Activated T-helper 1 cell treated with anti-CD3 and anti-CD28 coated beads, Interleukin-12 subunit alpha, Interleukin-12 subunit beta, Interleukin-2, Interleukin-4 antibody, amounts not matched to agents 30 ng/mL and 10 ng/mL and 1 ng/mL, durations not matched to agents 14 hours and 24 hours and 36 hours (primary cell): ENCODE measurements at regions not wholly inside any gene's neighbourhood (a gene's known extent, or its start where the extent isn't known, plus 50 kb on each side); places are given as distances from the start of the nearest gene placed in this dataset.

ENCODE experiments used
- DNase-seq: peaks from one replicate; pipeline ENCODE4 v3.0.0; 2021; ENCODE audit warnings: low spot score
- H3K27ac Mint-ChIP-seq: one replicate; pipeline ENCODE4 v1.8.0; 2021; ENCODE audit warnings: mild to moderate bottlenecking, mixed read lengths
- H3K27me3 Mint-ChIP-seq: one replicate; pipeline ENCODE4 v1.8.0; 2022; ENCODE audit warnings: mild to moderate bottlenecking, moderate library complexity, mixed read lengths; ENCODE audit not compliant: insufficient read depth
- H3K36me3 Mint-ChIP-seq: one replicate; pipeline ENCODE4 v1.8.0; 2021; ENCODE audit warnings: low read depth, mixed read lengths
- H3K4me1 Mint-ChIP-seq: one replicate; pipeline ENCODE4 v1.8.0; 2021; ENCODE audit warnings: low read depth, mixed read lengths
- H3K4me3 Mint-ChIP-seq: one replicate; pipeline ENCODE4 v1.8.0; 2021; ENCODE audit warnings: mild to moderate bottlenecking, moderate library complexity, mixed read lengths
- H3K9me3 Mint-ChIP-seq: one replicate; pipeline ENCODE4 v1.8.0; 2021; ENCODE audit warnings: mixed read lengths
- intact Hi-C: fragments of 100-400 bp; cut with micrococcal nuclease; formaldehyde crosslinking; loops from one replicate; pipeline ENCODE4 v1.15.1; 2024

- Mint-ChIP-seq H3K36me3 (no peaks in the 10 kb centered on the region), H3K27me3 (no peaks in the 10 kb centered on the region), H3K9me3 (peaks cover 1% of the 10 kb centered on the region), H3K4me3 (no peak overlapping the region), H3K27ac (no peak overlapping the region), H3K4me1 (no peaks in the 10 kb centered on the region)
- intact Hi-C loops, result no loop called here
- no peak for DNase-seq
Observed at GRCh38 chr1:187203257-187203656, 374.5 kb downstream of the PLA2G4A start.

GRCh38 chr1:187212377-187212776, 383.6 kb downstream of the PLA2G4A start:
- H3K4me1 Mint-ChIP-seq, result no peaks in the 10 kb centered on the region
- DNase-seq, result no peak
- no peak overlapping the region for H3K27ac Mint-ChIP-seq
- no peaks in the 10 kb centered on the region for H3K27me3 Mint-ChIP-seq
- intact Hi-C loops, result no loop called here
- H3K9me3 Mint-ChIP-seq, result peaks cover 3% of the 10 kb centered on the region
- H3K36me3 Mint-ChIP-seq, result no peaks in the 10 kb centered on the region
- no peak overlapping the region for H3K4me3 Mint-ChIP-seq

- Mint-ChIP-seq H3K27me3 (no peaks in the 10 kb centered on the region), H3K9me3 (no peaks in the 10 kb centered on the region), H3K4me3 (no peak overlapping the region), H3K36me3 (no peaks in the 10 kb centered on the region), H3K27ac (no peak overlapping the region), H3K4me1 (no peaks in the 10 kb centered on the region)
- DNase-seq, result no peak
- intact Hi-C loops, result no loop called here
Observed at GRCh38 chr1:187226396-187226795, 397.6 kb downstream of the PLA2G4A start.

GRCh38 chr1:187228790-187229189, 400.0 kb downstream of the PLA2G4A start:
- H3K4me3 Mint-ChIP-seq, result no peak overlapping the region
- H3K36me3 Mint-ChIP-seq, result no peaks in the 10 kb centered on the region
- no peaks in the 10 kb centered on the region for H3K9me3 Mint-ChIP-seq
- intact Hi-C loops, result no loop called here
- no peak overlapping the region for H3K27ac Mint-ChIP-seq
- H3K27me3 Mint-ChIP-seq, result no peaks in the 10 kb centered on the region
- DNase-seq, result no peak
- no peaks in the 10 kb centered on the region for H3K4me1 Mint-ChIP-seq

GRCh38 chr1:187229496-187229895, 400.7 kb downstream of the PLA2G4A start:
- DNase-seq, result no peak
- Mint-ChIP-seq H3K27me3 (no peaks in the 10 kb centered on the region), H3K27ac (no peak overlapping the region), H3K4me3 (no peak overlapping the region), H3K9me3 (no peaks in the 10 kb centered on the region), H3K36me3 (no peaks in the 10 kb centered on the region), H3K4me1 (no peaks in the 10 kb centered on the region)
- intact Hi-C loops, result no loop called here

GRCh38 chr1:187234706-187235105, 406.0 kb downstream of the PLA2G4A start:
- Mint-ChIP-seq H3K27me3 (no peaks in the 10 kb centered on the region), H3K4me1 (no peaks in the 10 kb centered on the region), H3K9me3 (no peaks in the 10 kb centered on the region), H3K27ac (no peak overlapping the region), H3K4me3 (no peak overlapping the region), H3K36me3 (no peaks in the 10 kb centered on the region)
- intact Hi-C loops, result no loop called here
- DNase-seq, result no peak

GRCh38 chr1:187236199-187236598, 407.4 kb downstream of the PLA2G4A start:
- H3K4me1 Mint-ChIP-seq, result no peaks in the 10 kb centered on the region
- intact Hi-C loops, result no loop called here
- no peak overlapping the region for H3K27ac Mint-ChIP-seq
- no peaks in the 10 kb centered on the region for H3K27me3 Mint-ChIP-seq
- no peaks in the 10 kb centered on the region for H3K9me3 Mint-ChIP-seq
- no peak for DNase-seq
- no peaks in the 10 kb centered on the region for H3K36me3 Mint-ChIP-seq
- no peak overlapping the region for H3K4me3 Mint-ChIP-seq

- Mint-ChIP-seq H3K9me3 (no peaks in the 10 kb centered on the region), H3K4me1 (no peaks in the 10 kb centered on the region), H3K36me3 (no peaks in the 10 kb centered on the region), H3K4me3 (no peak overlapping the region), H3K27me3 (no peaks in the 10 kb centered on the region), H3K27ac (no peak overlapping the region)
- intact Hi-C loops, result no loop called here
- no peak for DNase-seq
Observed at GRCh38 chr1:187236676-187237075, 407.9 kb downstream of the PLA2G4A start.

GRCh38 chr1:187237542-187237941, 408.8 kb downstream of the PLA2G4A start:
- intact Hi-C loops, result no loop called here
- Mint-ChIP-seq H3K4me3 (no peak overlapping the region), H3K4me1 (no peaks in the 10 kb centered on the region), H3K27me3 (no peaks in the 10 kb centered on the region), H3K36me3 (no peaks in the 10 kb centered on the region), H3K27ac (no peak overlapping the region), H3K9me3 (no peaks in the 10 kb centered on the region)
- DNase-seq, result no peak

GRCh38 chr1:187241971-187242370, 413.2 kb downstream of the PLA2G4A start:
- no peak for DNase-seq
- H3K27ac Mint-ChIP-seq, result no peak overlapping the region
- H3K36me3 Mint-ChIP-seq, result no peaks in the 10 kb centered on the region
- peaks cover 3% of the 10 kb centered on the region for H3K9me3 Mint-ChIP-seq
- no peaks in the 10 kb centered on the region for H3K4me1 Mint-ChIP-seq
- H3K4me3 Mint-ChIP-seq, result no peak overlapping the region
- intact Hi-C loops, result loop anchor here (10.0 kb wide), 1 partner anchor 63 kb away; no protein-coding TSS in a partner anchor
- no peaks in the 10 kb centered on the region for H3K27me3 Mint-ChIP-seq

- no peak overlapping the region for H3K4me3 Mint-ChIP-seq
- no peaks in the 10 kb centered on the region for H3K36me3 Mint-ChIP-seq
- no peak for DNase-seq
- intact Hi-C loops, result loop anchor here (10.0 kb wide), 1 partner anchor 60 kb away; no protein-coding TSS in a partner anchor
- no peak overlapping the region for H3K27ac Mint-ChIP-seq
- no peaks in the 10 kb centered on the region for H3K4me1 Mint-ChIP-seq
- H3K9me3 Mint-ChIP-seq, result peaks cover 4% of the 10 kb centered on the region
- H3K27me3 Mint-ChIP-seq, result no peaks in the 10 kb centered on the region
Observed at GRCh38 chr1:187244623-187245022, 415.9 kb downstream of the PLA2G4A start.

GRCh38 chr1:187245201-187245600, 416.5 kb downstream of the PLA2G4A start:
- H3K4me3 Mint-ChIP-seq, result no peak overlapping the region
- DNase-seq, result no peak
- no peak overlapping the region for H3K27ac Mint-ChIP-seq
- no peaks in the 10 kb centered on the region for H3K27me3 Mint-ChIP-seq
- peaks cover 4% of the 10 kb centered on the region for H3K9me3 Mint-ChIP-seq
- intact Hi-C loops, result loop anchor here (10.0 kb wide), 1 partner anchor 60 kb away; no protein-coding TSS in a partner anchor
- H3K4me1 Mint-ChIP-seq, result no peaks in the 10 kb centered on the region
- no peaks in the 10 kb centered on the region for H3K36me3 Mint-ChIP-seq

GRCh38 chr1:187249196-187249595, 420.4 kb downstream of the PLA2G4A start:
- no peaks in the 10 kb centered on the region for H3K27me3 Mint-ChIP-seq
- no peak for DNase-seq
- H3K27ac Mint-ChIP-seq, result no peak overlapping the region
- H3K36me3 Mint-ChIP-seq, result no peaks in the 10 kb centered on the region
- H3K9me3 Mint-ChIP-seq, result peaks cover 4% of the 10 kb centered on the region
- H3K4me3 Mint-ChIP-seq, result no peak overlapping the region
- no peaks in the 10 kb centered on the region for H3K4me1 Mint-ChIP-seq
- intact Hi-C loops, result loop anchor here (10.0 kb wide), 1 partner anchor 56 kb away; no protein-coding TSS in a partner anchor

GRCh38 chr1:187252923-187253322, 424.2 kb downstream of the PLA2G4A start:
- Mint-ChIP-seq H3K9me3 (no peaks in the 10 kb centered on the region), H3K36me3 (no peaks in the 10 kb centered on the region), H3K4me3 (no peak overlapping the region), H3K4me1 (no peaks in the 10 kb centered on the region), H3K27me3 (no peaks in the 10 kb centered on the region), H3K27ac (no peak overlapping the region)
- intact Hi-C loops, result no loop called here
- no peak for DNase-seq
